ENCODE measurements at regions not wholly inside any gene's neighbourhood (a gene's known extent, or its start where the extent isn't known, plus 50 kb on each side); places are given as distances from the start of the nearest gene placed in this dataset.

- H3K9me3 ChIP-seq (replicated peaks; ENCODE audit: control insufficient read depth, insufficient read depth, low read length) = no peaks in the 10 kb centered on the region
- no peak overlapping the region for H3K4me2 ChIP-seq (ENCODE audit: insufficient read depth, low read length)
- DNase-seq (ENCODE audit: low read depth, low spot score) (no peak), FAIRE-seq (no peak)
- H3K9me1 ChIP-seq (replicated peaks; ENCODE audit: control insufficient read depth, extremely low read depth, insufficient read depth, low read length) = no peaks in the 10 kb centered on the region
- H3K36me3 ChIP-seq (ENCODE audit: control insufficient read depth in 2 of 2, extremely low read depth in 1 of 2, insufficient read depth in 2 of 2, low read length in 2 of 2) = no peaks in the 10 kb centered on the region
- no peak overlapping the region for H3K4me3 ChIP-seq (replicated peaks in 1 of 3; ENCODE audit: insufficient read depth in 1 of 3, low read depth in 1 of 3, low read length in 3 of 3)
- CTCF ChIA-PET = no interaction called here
- H2AFZ ChIP-seq (ENCODE audit: low read depth, low read length) = no peak overlapping the region
- TF ChIP-seq MYC (IDR thresholded peaks at IDR 0.05; ENCODE audit: low read depth, low read length) = no peak
- no peak for TF ChIP-seq POLR2AphosphoS5 (IDR thresholded peaks at IDR 0.05; ENCODE audit: insufficient read depth, low read depth, low read length)
- no peak for TF ChIP-seq POLR2A (IDR thresholded peaks at IDR 0.05; ENCODE audit: low read depth, low read length)
- TF ChIP-seq, protein P1, sequence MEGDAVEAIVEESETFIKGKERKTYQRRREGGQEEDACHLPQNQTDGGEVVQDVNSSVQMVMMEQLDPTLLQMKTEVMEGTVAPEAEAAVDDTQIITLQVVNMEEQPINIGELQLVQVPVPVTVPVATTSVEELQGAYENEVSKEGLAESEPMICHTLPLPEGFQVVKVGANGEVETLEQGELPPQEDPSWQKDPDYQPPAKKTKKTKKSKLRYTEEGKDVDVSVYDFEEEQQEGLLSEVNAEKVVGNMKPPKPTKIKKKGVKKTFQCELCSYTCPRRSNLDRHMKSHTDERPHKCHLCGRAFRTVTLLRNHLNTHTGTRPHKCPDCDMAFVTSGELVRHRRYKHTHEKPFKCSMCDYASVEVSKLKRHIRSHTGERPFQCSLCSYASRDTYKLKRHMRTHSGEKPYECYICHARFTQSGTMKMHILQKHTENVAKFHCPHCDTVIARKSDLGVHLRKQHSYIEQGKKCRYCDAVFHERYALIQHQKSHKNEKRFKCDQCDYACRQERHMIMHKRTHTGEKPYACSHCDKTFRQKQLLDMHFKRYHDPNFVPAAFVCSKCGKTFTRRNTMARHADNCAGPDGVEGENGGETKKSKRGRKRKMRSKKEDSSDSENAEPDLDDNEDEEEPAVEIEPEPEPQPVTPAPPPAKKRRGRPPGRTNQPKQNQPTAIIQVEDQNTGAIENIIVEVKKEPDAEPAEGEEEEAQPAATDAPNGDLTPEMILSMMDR (IDR thresholded peaks at IDR 0.05; ENCODE audit: extremely low read depth in 1 of 2, insufficient read depth in 1 of 2, low read depth in 1 of 2, low read length in 2 of 2) = no peak
- TF ChIP-seq, protein P2, sequence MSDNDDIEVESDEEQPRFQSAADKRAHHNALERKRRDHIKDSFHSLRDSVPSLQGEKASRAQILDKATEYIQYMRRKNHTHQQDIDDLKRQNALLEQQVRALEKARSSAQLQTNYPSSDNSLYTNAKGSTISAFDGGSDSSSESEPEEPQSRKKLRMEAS (IDR thresholded peaks at IDR 0.05; ENCODE audit: insufficient read depth, insufficient read length) = no peak
- TF ChIP-seq JUN (IDR thresholded peaks at IDR 0.05; ENCODE audit: borderline replicate concordance, insufficient read depth, insufficient read length, low read depth) = no peak
- TF ChIP-seq EZH2 (IDR thresholded peaks at IDR 0.05; ENCODE audit: borderline replicate concordance, low read depth, low read length, severe bottlenecking) = no peak
- TF ChIP-seq FOS (IDR thresholded peaks at IDR 0.05; ENCODE audit: borderline replicate concordance, insufficient read depth, low read length) = no peak
- TF ChIP-seq GATA2 (IDR thresholded peaks at IDR 0.05; ENCODE audit: insufficient read depth, insufficient read length, low read depth, low read length) = no peak
- intact Hi-C loops (cut with micrococcal nuclease) (no loop called here), dilution Hi-C loops (cut with MboI; ENCODE audit: extremely low pct_ligation_motif_present, low sequenced_read_pairs) (no loop called here)
- no peak overlapping the region for H3K27ac ChIP-seq (ENCODE audit: insufficient read depth, low read depth, low read length)
- no TSS peak for BruUV-seq (replicated peaks)
- H4K20me1 ChIP-seq (replicated peaks; ENCODE audit: control insufficient read depth, extremely low read depth, insufficient read depth, low read length) = no peaks in the 10 kb centered on the region
- H3K9ac ChIP-seq (replicated peaks; ENCODE audit: extremely low read depth, insufficient read depth, low read length) = no peak overlapping the region
- no peaks in the 10 kb centered on the region for H3K27me3 ChIP-seq (ENCODE audit: control insufficient read depth in 2 of 2, insufficient read depth in 2 of 2, low read length in 2 of 2)
- no peaks in the 10 kb centered on the region for H3K79me2 ChIP-seq (ENCODE audit: control insufficient read depth, insufficient read depth, low read length)
- H3K4me1 ChIP-seq (ENCODE audit: control insufficient read depth, extremely low read depth, insufficient read depth, low read length) = no peaks in the 10 kb centered on the region
- POLR2A ChIA-PET = no interaction called here
Measured at GRCh38 chr5:67435032-67435431, 238.4 kb upstream of the CD180 start.

All from endothelial cell of umbilical vein (primary cell).